GM08714 (cell line): ENCODE measurements at regions not wholly inside any gene's neighbourhood (a gene's known extent, or its start where the extent isn't known, plus 50 kb on each side); places are given as distances from the start of the nearest gene placed in this dataset.
"Not testable (repeated sequence)": the region's sequence is repeated elsewhere in the genome, so short reads cannot be mapped to it uniquely, and the experiment has no call there.

Source experiments
- H3K4me3 ChIP-seq: fragments of 200-500 bp; sonication (Bioruptor generic); 2 replicates; pipeline ENCODE4 v1.5.1; 2014; ENCODE audit warnings: mild to moderate bottlenecking, low read length, inconsistent platforms
- ZNF274 ChIP-seq: IDR thresholded peaks from 2 replicates; pipeline ENCODE4 v1.6.1; 2012; ENCODE audit warnings: mild to moderate bottlenecking, low read depth, low read length

DNA sequence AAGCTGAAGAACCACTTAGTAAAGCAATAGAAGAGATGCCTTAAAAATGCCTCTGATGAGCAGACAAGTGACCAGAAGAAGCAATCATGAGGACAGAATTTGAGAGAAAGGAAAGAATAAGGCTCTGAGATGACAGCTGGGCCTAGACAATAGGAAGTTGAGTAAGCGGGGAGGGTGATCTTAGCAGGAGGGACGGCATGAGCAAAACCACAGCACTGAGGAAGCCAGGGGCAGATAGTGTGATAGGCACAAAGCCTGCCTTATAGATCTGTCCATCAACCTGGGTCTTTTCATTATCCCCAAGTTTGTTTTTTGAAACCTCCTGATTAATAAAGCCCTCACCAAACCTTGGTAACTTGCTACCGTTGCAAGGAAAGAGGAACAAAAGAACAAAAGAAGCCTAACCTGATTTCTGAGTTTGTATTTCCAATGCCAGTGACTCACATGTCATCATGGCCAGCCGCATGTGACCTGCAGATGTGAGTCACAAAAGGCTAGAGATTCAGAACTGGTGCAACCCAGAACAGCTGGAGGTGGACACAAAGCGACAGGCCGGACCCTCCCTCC is 55.7 kb upstream of the PPARGC1A start:
- TF ChIP-seq ZNF274 = no peak

DNA sequence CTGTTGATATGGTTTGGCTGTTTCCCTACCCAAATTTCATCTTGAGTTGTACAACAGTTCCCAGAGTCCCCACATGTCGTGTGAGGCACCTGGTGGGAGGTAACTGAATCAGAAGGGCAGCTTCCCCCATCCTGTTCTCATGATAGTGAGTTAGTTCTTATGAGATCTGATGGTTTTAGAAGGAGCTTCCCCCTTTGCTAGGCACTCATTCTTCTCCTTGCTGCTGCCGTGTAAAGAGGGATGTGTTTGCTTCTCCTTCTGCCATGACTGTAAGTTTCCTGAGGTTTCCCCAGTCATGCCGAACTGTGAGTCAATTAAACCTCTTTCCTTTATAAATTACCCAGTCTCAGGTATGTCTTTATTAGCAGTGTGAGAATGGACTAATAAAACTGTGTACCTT is 54.7 kb upstream of the PPARGC1A start:
- not testable (repeated sequence) for H3K4me3 ChIP-seq

More for the DNA sequence above, 55.7 kb upstream of the PPARGC1A start:
- H3K4me3 ChIP-seq = no peak overlapping the region

DNA sequence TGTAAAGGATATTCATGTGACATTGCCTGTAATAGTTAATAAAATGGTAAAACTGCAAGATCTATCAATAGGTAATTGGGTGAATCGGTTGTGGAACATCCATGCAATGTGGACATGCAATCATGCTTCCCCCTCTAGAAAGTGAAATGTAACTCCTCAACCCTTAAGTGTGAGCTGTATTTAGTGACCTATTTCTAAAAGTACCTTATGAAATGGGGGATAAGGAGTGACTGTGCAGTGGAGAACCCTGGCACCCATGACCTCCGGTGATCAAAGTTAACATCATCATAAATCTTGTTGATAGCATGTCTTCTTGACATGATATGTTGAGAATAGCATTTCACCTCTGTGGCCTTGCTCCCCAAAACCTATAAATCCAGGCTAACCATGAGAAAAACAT is 53.6 kb upstream of the PPARGC1A start:
- no peak for TF ChIP-seq ZNF274
- H3K4me3 ChIP-seq = no peak overlapping the region

- no peak for TF ChIP-seq ZNF274
Measured at GRCh38 chr4:23942471-23942870, 52.6 kb upstream of the PPARGC1A start.

More at GRCh38 chr4:23942471-23942870, 52.6 kb upstream of the PPARGC1A start:
- no peak overlapping the region for H3K4me3 ChIP-seq
